Inferior parietal cortex (tissue), 1 donor: ENCODE measurements at regions not wholly inside any gene's neighbourhood (a gene's known extent, or its start where the extent isn't known, plus 50 kb on each side); places are given as distances from the start of the nearest gene placed in this dataset.

Experiments used
- DNase-seq: peaks from one replicate; pipeline ENCODE4 v3.0.0-alpha.2; 2016; ENCODE audit errors: extremely low spot score

DNA sequence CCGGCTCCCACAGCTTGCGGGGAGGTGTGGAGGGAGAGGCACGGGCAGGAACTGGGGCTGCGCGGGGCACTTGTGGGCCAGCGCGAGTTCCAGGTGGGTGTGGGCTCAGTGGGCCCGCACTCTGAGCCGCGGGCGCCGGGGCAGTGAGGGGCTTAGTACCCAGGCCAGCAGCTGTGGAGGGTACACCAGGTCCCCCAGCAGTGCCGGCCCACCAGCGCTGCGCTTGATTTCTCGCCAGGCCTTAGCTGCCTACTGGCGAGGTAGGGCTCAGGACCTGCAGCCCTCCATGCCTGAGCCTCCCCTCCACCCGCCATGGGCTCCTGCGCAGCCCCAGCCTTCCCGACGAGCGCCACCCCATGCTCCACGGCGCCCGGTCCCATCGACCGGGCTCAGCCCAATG lies 337.9 kb upstream of the ACVR2A start:
- no peak for DNase-seq

DNA sequence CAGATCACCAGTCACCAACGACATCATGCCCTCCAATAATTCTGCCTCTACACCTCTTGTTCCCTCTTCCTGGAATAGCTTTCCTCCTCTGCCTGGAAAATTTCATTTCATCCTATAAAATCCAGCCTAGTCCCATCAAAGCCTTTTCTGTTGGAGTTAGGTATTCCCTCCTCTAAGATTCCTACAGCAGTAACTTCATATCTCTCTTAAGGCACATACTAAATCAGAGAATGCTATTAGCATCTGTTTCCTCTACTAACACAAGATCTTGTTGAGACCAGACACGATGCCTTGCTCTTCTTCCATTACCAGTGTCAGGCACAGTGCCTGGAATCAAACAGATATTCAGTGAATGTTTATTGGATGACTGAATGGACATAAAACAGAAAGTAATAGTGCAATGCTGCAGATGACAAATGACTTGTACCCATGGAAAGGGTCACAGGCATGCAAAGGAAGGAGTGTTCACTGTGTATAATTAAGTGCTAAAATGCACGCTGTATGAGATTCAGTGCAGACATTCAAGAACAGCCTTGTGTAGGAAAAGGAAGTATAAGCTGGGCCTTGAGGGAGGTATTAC lies 342.0 kb upstream of the ACVR2A start:
- DNase-seq: no peak

DNA sequence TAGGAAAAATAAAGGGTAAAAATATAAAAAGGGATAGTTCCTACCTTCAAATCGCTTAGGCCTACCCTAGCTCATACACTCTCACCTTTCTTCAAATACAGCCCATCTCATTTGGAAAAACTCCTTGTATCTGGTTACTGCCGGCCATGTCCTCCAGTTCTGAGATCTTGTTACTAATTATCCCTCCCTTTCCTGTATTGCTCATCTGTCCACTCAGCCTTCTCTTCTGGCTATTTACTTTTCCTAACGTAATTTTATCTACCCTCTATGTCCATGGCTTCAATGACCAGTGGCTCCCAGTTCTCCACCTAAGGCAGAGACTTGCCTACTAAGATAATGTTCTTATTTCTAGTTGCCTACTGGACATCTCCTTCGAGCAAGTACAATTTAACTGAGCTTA lies 342.9 kb upstream of the ACVR2A start:
- DNase-seq: no peak

DNA sequence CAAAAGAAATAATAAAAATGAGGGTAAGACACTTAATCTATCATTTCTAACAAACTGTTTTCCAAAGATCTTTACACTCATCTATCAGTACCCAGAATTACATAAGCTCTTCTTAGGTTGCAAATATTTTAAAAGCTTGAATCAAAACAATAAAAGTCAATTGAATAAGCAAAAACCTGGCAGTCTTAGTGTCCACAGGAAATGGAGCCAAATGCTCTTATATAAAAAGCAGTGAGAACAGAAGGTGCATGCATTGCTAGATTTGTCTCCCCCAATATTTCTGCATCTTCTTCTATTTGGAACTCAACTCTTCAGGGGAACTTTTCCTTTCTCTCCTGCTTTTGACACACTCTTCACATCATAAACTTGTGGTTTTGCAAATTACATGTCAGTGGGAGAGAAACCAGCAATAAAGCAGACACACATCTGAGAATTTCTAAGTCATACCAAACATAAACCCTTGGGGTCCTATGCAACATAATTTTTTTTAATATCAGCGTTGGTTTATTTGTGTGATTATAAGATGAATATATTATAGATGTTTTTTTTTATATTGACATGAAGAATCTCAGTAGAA lies 343.9 kb upstream of the ACVR2A start:
- DNase-seq: no peak

DNA sequence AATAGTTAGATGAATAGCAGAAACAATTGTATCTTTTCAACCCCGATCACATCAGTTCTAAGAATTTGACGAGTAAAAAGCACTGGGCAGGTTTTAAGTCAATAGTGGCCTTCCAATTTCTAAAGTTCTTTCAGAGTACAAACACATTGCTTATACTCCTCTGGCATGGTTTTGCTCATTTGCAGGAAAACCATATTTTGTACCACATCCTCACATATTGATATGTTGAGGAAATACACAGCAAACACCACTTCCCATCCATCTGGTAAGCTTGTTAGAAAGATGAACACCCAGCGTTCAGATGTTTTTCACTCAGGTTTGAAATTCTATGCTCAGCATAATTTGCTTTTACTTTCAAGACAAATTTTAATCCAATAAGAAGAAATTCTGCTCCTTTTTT lies 344.6 kb upstream of the ACVR2A start:
- no peak for DNase-seq

DNA sequence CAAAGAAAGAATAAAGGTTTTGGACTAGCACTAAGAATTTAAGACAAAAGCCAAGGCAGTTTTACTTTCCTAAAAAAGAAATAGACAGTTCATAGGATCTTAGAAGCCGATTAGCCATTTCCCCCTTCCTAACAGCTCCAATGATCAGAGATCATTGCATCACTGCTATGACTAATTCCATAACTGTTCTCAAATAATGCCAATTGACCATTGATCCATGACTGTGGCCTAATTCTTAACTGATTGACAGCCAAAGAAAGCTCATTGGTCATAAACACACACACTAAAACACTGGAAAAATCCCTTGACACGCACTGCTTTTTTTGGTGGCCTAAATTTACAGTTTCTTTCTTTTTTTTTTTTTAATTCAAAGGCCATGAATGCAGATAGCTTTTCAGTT lies 345.0 kb upstream of the ACVR2A start:
- DNase-seq: no peak

DNA sequence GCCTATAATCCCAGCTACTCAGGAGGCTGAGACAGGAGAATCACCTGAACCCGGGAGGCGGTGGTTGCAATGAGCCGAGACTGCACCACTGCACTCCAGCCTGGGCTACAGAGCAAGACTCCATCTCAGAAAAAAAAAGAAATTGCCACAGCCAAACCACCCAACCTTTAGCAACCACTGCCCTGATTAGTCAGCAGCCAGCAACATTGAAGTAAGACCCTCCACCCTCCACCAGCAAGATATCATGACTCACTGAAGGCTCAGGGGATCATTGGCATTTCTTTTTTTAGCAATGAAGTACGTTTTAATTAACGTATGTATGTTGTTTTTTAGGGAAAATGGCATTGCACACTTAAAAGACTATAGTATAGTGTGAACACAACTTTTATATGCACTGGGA lies 349.1 kb upstream of the ACVR2A start:
- no peak for DNase-seq

DNA sequence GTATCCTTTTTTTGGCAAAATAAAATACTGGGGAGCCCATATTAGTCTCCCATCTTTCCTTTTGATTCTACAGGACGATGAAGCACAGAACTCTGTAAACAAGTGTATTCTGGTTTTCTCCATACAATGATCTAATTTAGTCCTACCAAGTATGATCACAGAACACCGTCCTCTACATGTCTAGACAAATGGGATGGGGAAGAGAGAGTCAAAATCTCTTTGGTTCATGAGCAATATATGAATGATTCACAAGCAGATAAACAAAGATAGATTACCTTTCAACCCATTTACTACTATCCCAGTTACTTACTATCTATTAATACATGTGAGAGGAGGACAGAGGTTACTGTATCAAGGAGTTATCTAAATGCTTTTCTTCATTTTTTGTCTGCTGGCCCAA lies 352.4 kb upstream of the ACVR2A start:
- no peak for DNase-seq

DNA sequence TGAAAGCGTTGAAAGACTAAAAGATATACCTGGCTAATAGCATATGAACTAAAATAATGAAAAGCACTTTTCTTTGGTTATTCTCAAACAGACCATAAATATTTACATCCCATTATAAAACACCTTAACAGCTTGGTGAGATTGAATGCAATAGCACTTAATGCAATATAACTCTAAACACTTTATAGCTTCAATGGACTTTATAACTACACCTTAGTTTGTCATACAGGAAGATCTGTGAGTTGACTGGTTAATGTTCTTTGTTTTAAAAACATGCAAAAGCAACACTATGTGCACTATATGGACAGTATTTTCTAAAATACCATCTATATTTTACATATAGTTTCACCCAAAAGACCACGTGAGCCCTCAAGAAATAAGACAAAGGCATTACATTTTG lies 353.3 kb upstream of the ACVR2A start:
- DNase-seq: no peak

DNA sequence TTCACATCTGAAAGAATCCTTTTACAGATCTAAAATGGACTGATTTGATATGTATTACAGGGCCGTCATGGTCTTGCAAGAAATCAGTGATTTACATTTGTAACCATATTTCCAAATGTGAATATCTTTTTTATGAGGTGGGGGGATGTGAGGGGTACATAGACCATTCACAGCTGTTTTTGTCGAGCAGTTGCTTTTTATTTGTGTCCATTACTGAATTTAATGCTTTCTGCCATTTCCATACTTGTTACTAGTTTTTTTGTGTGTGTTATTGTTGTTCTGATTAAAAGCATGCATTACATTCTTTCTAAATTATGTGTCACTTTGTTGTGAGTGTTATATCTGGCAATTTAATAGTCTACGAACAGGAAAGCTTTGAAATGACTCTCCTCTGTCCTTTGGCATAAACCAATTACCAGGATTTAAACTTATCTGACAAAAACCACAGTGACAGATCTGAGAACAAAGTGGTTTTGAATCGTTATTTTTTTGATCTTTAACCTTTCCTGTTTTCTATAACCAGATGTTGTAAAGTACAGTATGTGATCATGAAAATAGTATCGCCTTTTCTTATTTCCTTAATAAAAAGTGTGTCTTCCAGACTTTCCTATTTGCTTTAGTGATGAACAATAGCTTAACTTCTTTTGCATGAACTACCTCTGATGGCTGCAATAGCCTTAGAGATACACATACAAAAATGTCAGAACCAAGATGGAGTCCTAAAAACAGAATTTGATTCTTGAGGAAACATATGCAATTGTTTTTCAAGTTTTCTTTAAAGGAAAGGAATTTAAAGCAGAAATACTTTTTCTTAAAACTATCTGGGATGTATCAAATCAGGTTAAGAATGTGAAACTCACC lies 354.2 kb upstream of the ACVR2A start:
- DNase-seq: no peak

DNA sequence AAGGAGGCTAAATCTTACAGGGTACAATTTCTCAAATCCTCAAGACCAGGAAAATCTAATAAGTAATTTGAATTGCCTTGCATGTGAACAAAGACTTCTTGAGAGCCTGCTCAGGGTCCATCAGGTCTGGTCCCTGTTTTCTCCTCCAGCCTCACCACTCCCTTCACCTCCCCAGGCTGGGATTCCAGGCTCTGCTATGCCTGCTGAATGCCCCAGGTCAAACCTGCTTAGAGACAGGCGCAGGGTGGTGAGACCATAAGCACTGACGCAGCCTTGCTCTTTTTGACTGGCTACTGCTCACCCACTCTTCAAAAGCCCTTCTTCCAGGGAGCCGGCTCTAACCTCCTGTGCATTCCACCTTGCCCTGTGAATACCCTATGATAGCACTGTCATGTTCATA lies 356.4 kb upstream of the ACVR2A start:
- no peak for DNase-seq

DNA sequence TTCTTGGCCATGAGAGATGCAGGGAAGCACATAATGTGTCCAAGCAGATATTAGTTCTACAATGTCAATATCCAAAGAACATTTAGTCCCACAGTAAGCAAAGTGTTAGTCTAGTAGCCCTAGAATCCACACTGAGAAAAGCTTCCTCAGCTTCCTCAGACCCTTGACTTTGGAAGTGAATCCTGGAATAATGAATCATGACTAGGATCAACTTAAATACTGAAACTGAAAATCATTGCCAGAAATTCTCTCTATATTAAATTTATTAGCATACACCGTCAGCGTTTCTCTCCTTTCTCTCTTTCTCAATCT lies 356.9 kb upstream of the ACVR2A start:
- no peak for DNase-seq

DNA sequence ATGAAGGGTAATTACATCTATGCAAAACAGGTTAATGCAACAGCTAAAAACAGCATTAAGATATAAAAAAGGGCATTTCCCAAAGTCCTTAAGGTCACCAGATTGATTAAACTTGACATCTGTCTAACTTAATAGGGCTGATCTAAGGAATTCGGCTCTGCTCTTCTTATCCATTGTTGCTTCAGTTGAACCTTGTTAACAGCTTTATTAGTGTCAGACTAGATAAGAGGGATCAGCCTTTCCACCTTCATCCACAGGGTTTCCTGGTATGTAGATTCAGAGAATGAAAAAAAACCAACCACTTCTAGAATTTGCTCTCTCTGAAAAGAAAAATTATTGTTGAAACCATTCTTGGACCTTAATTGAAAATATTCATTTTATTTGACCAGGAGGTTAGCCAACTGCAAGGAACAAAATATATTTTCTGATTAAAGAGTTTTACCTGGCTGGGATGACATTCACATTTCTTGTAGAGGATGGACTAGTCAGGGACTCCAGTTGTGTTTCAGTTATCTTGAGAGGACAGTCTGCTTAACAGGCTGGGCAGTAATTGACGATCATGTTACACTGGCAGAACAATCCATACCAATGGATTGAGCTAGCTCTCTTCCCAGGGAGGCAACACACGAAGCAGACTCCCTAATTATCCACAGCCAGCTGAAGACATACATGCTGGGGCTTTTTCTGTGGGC lies 357.4 kb upstream of the ACVR2A start:
- DNase-seq: no peak

DNA sequence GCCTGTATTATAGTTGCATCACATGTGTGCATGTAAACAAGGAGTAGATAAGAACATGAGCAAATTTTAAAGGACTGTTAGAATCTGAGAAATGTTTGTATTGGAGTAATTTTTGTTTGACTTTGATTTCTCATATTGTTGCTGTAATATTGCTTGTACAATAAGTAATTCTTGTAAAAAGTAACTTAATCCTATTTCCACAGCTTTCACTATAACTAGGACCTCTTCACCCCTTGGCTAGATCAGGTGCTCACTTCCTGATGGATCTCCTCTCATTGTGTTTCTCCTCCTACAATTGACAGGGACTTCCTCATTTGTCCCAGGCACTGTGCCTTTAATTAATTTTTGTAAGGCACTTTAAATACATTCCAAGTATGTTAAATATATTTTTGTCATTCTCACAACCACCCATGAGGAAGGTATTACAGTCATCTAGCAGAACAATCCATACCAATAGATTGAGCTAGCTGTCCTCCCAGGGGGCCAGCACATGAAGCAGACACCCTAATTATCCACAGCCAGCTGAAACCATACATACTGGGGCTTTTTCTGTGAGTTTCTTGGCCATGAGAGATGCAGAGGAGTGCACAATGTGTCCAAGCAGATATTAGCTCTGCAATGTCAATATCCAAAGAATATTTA lies 359.5 kb upstream of the ACVR2A start:
- no peak for DNase-seq

DNA sequence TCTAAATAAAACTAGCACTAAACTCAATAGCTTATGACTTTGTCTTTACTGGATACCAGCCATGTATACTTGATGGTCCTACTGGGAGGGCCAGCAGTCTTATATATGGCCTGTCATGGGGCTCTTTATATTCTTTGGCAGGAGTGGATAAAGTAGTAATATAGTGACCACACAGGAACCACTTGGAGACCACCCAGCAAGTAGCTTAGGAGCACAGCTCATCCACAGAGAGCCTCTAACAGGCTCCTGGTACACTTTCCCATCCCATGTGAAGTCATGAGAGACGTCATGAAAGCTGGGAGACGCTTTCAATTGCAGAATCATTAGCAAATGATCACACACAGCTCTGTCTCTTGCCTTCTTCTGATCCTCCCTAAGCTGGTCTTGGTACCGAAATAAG lies 360.9 kb upstream of the ACVR2A start:
- no peak for DNase-seq

DNA sequence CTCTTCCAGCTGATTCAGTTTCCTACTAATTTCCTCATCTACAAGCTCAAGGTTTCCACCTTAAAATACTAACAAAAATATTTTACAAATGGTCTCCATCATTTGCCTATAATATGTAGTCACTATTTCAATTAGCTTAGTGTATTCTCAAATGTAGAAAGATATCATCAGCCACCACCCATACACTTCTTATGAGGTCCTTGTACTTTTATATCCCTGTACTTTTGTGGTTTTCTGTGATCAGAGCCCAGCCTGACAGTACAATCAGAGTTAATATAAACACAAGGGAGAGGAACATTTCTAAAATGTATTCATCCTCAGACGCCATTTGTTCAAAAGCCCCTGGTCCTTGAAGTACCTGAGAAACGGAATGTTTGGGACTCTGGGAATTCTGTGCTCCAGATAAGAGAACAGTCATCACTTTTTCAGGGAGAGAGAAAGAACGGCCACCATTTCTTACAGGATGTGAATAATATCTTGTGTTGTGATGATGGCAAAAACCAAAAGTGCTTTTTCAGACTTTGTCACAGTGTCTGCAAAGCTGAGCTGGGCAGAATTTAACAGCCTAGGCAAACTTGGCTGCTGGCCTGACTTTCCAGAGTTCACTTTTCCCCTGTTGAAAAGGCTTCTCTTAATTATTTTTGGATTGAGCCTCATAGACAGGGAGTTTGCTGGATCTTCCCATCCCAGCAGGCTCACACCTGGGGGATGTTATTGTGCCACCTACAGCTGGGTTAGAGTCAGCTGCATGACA lies 361.7 kb upstream of the ACVR2A start:
- no peak for DNase-seq

DNA sequence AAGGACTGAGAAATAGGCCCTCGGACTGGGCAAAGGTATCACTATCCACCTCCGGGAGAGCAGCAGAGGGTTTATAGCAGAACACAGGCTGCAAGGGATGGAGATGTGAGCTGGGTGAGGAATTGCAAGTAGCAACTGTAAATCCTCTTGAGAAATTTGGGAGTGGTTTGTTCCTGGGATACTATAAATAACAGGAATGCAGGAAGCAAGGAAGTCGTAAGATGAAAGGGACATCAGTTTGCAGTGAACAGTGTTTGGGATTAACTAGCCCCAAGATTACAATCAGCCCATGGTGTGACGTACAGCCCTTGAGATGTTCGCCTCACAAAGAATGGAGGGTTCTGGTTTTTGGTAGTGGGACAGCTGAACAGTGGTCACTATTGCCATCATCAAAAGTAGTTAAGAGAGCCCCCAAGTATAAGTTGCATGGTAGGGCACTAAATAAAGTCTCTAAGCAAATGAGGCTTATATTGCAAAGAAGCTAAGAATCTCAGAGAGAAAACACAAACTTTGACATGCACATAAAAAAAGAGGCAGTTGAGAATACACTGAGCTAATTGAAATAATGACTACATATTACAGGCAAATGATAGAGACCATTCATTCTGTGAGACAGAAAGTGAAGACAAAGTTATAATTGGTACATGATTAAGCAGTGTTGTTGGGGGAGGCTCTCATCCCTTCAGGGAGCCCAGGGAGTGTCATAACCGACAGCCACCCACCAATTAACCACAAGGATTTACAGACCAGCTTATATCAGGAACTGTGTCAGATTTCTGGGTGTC lies 362.5 kb upstream of the ACVR2A start:
- DNase-seq: no peak

DNA sequence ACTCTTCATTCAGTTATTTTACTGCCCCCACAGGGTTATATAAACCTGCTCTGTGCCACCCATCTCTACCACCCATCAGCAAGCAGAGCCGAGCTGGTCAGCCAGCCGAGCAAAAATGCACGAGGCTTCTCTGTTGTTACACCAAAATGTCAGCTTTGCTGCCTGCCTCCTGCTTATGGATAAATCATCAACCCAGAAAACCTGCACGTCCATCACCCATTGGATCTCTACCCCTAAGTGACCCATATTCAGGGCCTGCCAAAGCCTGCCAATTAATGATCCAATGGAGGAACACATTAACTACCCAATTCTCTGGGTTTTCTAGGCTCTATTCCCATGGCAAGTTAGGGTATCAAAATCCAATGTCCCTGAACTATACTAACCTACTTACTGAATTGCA lies 365.5 kb upstream of the ACVR2A start:
- DNase-seq: no peak

DNA sequence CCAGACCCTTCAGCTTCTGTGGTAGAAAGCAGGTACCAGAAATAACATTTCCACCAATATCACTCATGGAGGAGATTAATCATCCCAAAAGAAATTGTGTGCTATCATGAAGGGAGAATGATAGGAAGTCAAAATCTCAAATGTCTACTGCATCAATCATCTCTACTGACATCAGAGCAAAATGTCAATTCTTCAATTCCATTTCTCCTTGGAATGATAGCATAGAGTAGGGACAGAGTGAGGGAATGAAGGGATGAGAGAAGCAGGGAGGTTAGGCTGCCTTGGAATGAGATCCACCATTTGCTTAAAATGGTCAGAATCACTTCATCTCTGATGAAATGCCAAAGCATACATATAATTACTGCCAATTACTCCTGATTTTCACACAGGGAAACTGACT lies 371.8 kb upstream of the ACVR2A start:
- no peak for DNase-seq

DNA sequence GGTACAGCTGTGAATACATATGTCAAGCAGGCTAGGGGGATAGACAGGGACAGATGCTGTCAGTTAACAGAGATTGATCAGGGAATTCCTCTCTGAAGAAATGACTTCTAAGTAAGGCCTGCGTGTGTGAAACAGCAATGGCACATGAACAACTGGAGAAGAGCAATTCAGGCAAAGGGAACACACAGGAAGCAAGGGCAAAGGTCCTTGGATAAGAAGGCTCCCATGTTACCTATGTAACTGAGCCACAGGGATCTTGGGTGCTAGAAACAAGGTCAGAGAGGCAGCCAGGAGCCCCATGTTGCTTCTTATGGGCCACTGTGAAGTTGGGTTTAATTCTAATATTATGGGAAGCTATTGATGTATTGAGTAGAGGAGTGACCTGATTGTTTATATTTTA lies 373.7 kb upstream of the ACVR2A start:
- DNase-seq: no peak

DNA sequence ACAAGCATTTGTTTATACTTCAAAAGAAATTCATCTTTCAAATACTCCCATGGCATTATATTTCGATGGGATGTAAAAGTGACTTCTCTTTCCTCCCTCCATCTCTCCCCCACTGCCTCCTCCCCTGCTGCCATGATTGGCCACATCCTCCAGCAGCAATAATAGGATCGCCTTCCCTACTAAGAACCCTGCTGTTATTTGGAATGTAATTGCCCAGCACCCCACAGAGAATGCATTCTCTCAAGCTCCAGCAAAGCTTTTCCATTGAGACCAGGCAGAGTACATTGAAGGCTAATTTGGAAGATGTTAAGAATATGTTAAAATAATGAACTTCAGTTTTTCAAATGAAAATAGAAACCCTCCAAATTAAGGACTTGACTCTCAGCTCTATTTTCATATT lies 375.4 kb upstream of the ACVR2A start:
- DNase-seq: no peak
